ENCODE measurements at regions not wholly inside any gene's neighbourhood (a gene's known extent, or its start where the extent isn't known, plus 50 kb on each side); places are given as distances from the start of the nearest gene placed in this dataset.
A peak's percentile ranks its signal among the peaks of the same experiment; 100 is the strongest.

- Histone ChIP-seq H3K9me3 (no peaks in the 10 kb centered on the region), H3K4me3 (no peak overlapping the region), H3K27me3 (no peaks in the 10 kb centered on the region), H3K36me3 (no peaks in the 10 kb centered on the region)
- no peak for DNase-seq
Measured at GRCh38 chr9:79300068-79300467, 271.7 kb upstream of the TLE4 start.

- Histone ChIP-seq H3K9me3 (no peaks in the 10 kb centered on the region), H3K27me3 (no peaks in the 10 kb centered on the region), H3K4me3 (no peak overlapping the region), H3K36me3 (no peaks in the 10 kb centered on the region)
- no peak for DNase-seq
Measured at GRCh38 chr9:79301085-79301484, 270.7 kb upstream of the TLE4 start.

- Histone ChIP-seq H3K27me3 (no peaks in the 10 kb centered on the region), H3K9me3 (no peaks in the 10 kb centered on the region), H3K36me3 (no peaks in the 10 kb centered on the region), H3K4me3 (no peak overlapping the region)
- DNase-seq, result no peak
Measured at GRCh38 chr9:79301551-79302391, 270.0 kb upstream of the TLE4 start.

- no peaks in the 10 kb centered on the region for H3K36me3 ChIP-seq
- no peaks in the 10 kb centered on the region for H3K9me3 ChIP-seq
- no peak for DNase-seq
Measured at GRCh38 chr9:79302569-79302968, 269.2 kb upstream of the TLE4 start.

GRCh38 chr9:79308012-79308411, 263.8 kb upstream of the TLE4 start:
- Histone ChIP-seq H3K4me3 (no peak overlapping the region), H3K36me3 (no peaks in the 10 kb centered on the region), H3K27me3 (no peaks in the 10 kb centered on the region), H3K9me3 (no peaks in the 10 kb centered on the region)
- no peak for DNase-seq

More at GRCh38 chr9:79302569-79302968, 269.2 kb upstream of the TLE4 start:
- no peaks in the 10 kb centered on the region for H3K27me3 ChIP-seq
- H3K4me3 ChIP-seq, result no peak overlapping the region

GRCh38 chr9:79312686-79313421, 258.9 kb upstream of the TLE4 start:
- Histone ChIP-seq H3K36me3 (no peaks in the 10 kb centered on the region), H3K9me3 (no peaks in the 10 kb centered on the region), H3K4me3 (no peak overlapping the region), H3K27me3 (no peaks in the 10 kb centered on the region)
- no peak for DNase-seq

GRCh38 chr9:79325501-79325900, 246.3 kb upstream of the TLE4 start:
- Histone ChIP-seq H3K4me3 (no peak overlapping the region), H3K36me3 (no peaks in the 10 kb centered on the region), H3K9me3 (no peaks in the 10 kb centered on the region), H3K27me3 (no peaks in the 10 kb centered on the region)
- DNase-seq, result no peak

GRCh38 chr9:79329861-79330260, 241.9 kb upstream of the TLE4 start:
- no peaks in the 10 kb centered on the region for H3K36me3 ChIP-seq
- no peak overlapping the region for H3K4me3 ChIP-seq
- DNase-seq, result no peak
- H3K9me3 ChIP-seq, result no peaks in the 10 kb centered on the region
- no peaks in the 10 kb centered on the region for H3K27me3 ChIP-seq

- H3K4me3 ChIP-seq, result no peak overlapping the region
- H3K27me3 ChIP-seq, result no peaks in the 10 kb centered on the region
- no peaks in the 10 kb centered on the region for H3K9me3 ChIP-seq
- no peaks in the 10 kb centered on the region for H3K36me3 ChIP-seq
- no peak for DNase-seq
Measured at GRCh38 chr9:79334001-79334400, 237.8 kb upstream of the TLE4 start.

- H3K27me3 ChIP-seq, result no peaks in the 10 kb centered on the region
- no peaks in the 10 kb centered on the region for H3K36me3 ChIP-seq
- H3K4me3 ChIP-seq, result no peak overlapping the region
- no peak for DNase-seq
- no peaks in the 10 kb centered on the region for H3K9me3 ChIP-seq
Measured at GRCh38 chr9:79334711-79335110, 237.1 kb upstream of the TLE4 start.

- H3K4me3 ChIP-seq, result no peak overlapping the region
- no peaks in the 10 kb centered on the region for H3K9me3 ChIP-seq
- H3K27me3 ChIP-seq, result no peaks in the 10 kb centered on the region
- no peak for DNase-seq
- no peaks in the 10 kb centered on the region for H3K36me3 ChIP-seq
Measured at GRCh38 chr9:79335987-79336386, 235.8 kb upstream of the TLE4 start.

GRCh38 chr9:79341561-79341960, 230.2 kb upstream of the TLE4 start:
- no peak for DNase-seq

GRCh38 chr9:79346350-79347020, 225.3 kb upstream of the TLE4 start:
- no peak overlapping the region for H3K4me3 ChIP-seq
- no peak for DNase-seq
- H3K36me3 ChIP-seq, result no peaks in the 10 kb centered on the region
- no peaks in the 10 kb centered on the region for H3K9me3 ChIP-seq
- no peaks in the 10 kb centered on the region for H3K27me3 ChIP-seq

More at GRCh38 chr9:79341561-79341960, 230.2 kb upstream of the TLE4 start:
- no peaks in the 10 kb centered on the region for H3K36me3 ChIP-seq
- H3K9me3 ChIP-seq, result no peaks in the 10 kb centered on the region
- no peak overlapping the region for H3K4me3 ChIP-seq
- H3K27me3 ChIP-seq, result no peaks in the 10 kb centered on the region

GRCh38 chr9:79352322-79352721, 219.4 kb upstream of the TLE4 start:
- H3K36me3 ChIP-seq, result no peaks in the 10 kb centered on the region

GRCh38 chr9:79353856-79354520, 217.8 kb upstream of the TLE4 start:
- no peak overlapping the region for H3K4me3 ChIP-seq
- H3K9me3 ChIP-seq, result no peaks in the 10 kb centered on the region
- no peaks in the 10 kb centered on the region for H3K27me3 ChIP-seq
- peak; percentile 10 for DNase-seq
- no peaks in the 10 kb centered on the region for H3K36me3 ChIP-seq

More at GRCh38 chr9:79352322-79352721, 219.4 kb upstream of the TLE4 start:
- DNase-seq, result no peak
- H3K27me3 ChIP-seq, result no peaks in the 10 kb centered on the region
- H3K4me3 ChIP-seq, result no peak overlapping the region
- no peaks in the 10 kb centered on the region for H3K9me3 ChIP-seq

- H3K27me3 ChIP-seq, result no peaks in the 10 kb centered on the region
- no peak for DNase-seq
- H3K36me3 ChIP-seq, result no peaks in the 10 kb centered on the region
- H3K9me3 ChIP-seq, result no peaks in the 10 kb centered on the region
- no peak overlapping the region for H3K4me3 ChIP-seq
Measured at GRCh38 chr9:79357194-79357593, 214.6 kb upstream of the TLE4 start.

GRCh38 chr9:79357616-79358015, 214.1 kb upstream of the TLE4 start:
- Histone ChIP-seq H3K36me3 (no peaks in the 10 kb centered on the region), H3K4me3 (no peak overlapping the region), H3K9me3 (no peaks in the 10 kb centered on the region), H3K27me3 (no peaks in the 10 kb centered on the region)
- DNase-seq, result no peak
